Lower leg skin (tissue), 3 donors: ENCODE measurements at regions not wholly inside any gene's neighbourhood (a gene's known extent, or its start where the extent isn't known, plus 50 kb on each side); places are given as distances from the start of the nearest gene placed in this dataset.

Source experiments
- POLR2A ChIP-seq, 2 donors: fragments of 450-650 bp; IDR thresholded peaks; one replicate each; pipeline ENCODE4 v1.6.1; 2016 to 2017; ENCODE audit warnings: antibody characterized with exemption in 2 of 2, mild to moderate bottlenecking in 1 of 2, moderate library complexity in 1 of 2
- TF ChIP-seq, protein P1 (sequence below), 3 donors: fragments of 450-650 bp; IDR thresholded peaks; one replicate each; pipeline ENCODE4 v1.5.1; 2016; ENCODE audit warnings: antibody characterized with exemption in 3 of 3, mild to moderate bottlenecking in 3 of 3, moderate library complexity in 2 of 3

DNA sequence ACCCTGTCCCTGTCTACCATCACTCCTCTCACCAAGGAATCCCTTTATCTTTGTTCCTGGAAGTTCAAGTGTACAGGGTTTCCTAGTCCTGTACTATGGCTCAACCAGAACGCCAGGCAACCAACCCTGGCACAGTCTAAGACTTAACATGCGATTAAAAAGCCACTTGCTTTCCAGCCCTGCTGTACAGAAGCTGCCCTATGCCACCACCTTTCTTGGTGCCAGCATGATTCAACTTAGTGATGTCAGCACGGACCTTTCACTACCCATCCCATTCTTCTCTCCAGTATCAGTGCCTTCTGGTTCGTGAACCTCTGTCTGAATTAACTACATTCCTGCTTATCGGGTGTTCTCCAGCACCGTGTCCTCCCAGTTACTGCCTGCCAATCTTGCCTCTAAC, 151.1 kb downstream of the KLF12 start:
- TF ChIP-seq, protein P1, sequence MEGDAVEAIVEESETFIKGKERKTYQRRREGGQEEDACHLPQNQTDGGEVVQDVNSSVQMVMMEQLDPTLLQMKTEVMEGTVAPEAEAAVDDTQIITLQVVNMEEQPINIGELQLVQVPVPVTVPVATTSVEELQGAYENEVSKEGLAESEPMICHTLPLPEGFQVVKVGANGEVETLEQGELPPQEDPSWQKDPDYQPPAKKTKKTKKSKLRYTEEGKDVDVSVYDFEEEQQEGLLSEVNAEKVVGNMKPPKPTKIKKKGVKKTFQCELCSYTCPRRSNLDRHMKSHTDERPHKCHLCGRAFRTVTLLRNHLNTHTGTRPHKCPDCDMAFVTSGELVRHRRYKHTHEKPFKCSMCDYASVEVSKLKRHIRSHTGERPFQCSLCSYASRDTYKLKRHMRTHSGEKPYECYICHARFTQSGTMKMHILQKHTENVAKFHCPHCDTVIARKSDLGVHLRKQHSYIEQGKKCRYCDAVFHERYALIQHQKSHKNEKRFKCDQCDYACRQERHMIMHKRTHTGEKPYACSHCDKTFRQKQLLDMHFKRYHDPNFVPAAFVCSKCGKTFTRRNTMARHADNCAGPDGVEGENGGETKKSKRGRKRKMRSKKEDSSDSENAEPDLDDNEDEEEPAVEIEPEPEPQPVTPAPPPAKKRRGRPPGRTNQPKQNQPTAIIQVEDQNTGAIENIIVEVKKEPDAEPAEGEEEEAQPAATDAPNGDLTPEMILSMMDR (IDR thresholded peaks at IDR 0.05): no peak
- no peak for TF ChIP-seq POLR2A (IDR thresholded peaks at IDR 0.05)
